GM06990 (cell line): ENCODE measurements at regions not wholly inside any gene's neighbourhood (a gene's known extent, or its start where the extent isn't known, plus 50 kb on each side); places are given as distances from the start of the nearest gene placed in this dataset.

ENCODE experiments used
- DNase-seq: peaks from one replicate; pipeline ENCODE4 v3.0.0-alpha.2; 2011; ENCODE audit not compliant: insufficient read length; ENCODE audit errors: extremely low read depth
- H3K27me3 ChIP-seq: replicated peaks from 2 replicates; pipeline ENCODE4 v1.6.0; 2011; ENCODE audit warnings: low read length; ENCODE audit not compliant: control insufficient read depth, insufficient read depth
- H3K36me3 ChIP-seq: 2 replicates; pipeline ENCODE4 v1.5.1; 2011; ENCODE audit warnings: low read length; ENCODE audit not compliant: control insufficient read depth, insufficient read depth
- H3K4me3 ChIP-seq: replicated peaks from 2 replicates; pipeline ENCODE4 v1.5.1; 2011; ENCODE audit warnings: low read depth, mild to moderate bottlenecking, control low read depth, low read length
- TF ChIP-seq, protein P1 (sequence below): IDR thresholded peaks from 2 replicates; pipeline ENCODE4 v1.5.1; 2011; ENCODE audit warnings: low read length, control low read depth, mild to moderate bottlenecking, inconsistent platforms; ENCODE audit not compliant: insufficient read depth, poor library complexity, severe bottlenecking

DNA sequence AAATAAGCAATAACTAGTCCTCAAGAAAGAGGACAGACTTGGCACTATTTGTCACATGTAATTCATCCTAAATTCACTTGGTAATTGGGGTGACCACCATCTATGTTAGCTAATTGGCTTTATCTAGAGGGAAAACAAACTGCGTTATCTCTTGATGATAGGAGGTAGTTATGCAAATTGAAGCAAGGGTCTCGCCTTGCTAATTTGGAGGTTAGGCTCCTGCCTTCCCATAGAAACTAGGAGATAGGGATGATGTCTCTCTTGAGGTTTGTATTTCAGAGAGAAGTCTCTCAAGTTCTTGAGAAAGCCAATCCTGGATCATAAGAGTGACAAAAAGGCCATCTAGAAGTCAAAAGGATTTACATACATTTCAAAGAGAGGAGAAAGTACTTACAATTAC lies 179.9 kb downstream of the SLITRK6 start:
- no peaks in the 10 kb centered on the region for H3K36me3 ChIP-seq
- H3K27me3 ChIP-seq, result no peaks in the 10 kb centered on the region
- TF ChIP-seq, protein P1, sequence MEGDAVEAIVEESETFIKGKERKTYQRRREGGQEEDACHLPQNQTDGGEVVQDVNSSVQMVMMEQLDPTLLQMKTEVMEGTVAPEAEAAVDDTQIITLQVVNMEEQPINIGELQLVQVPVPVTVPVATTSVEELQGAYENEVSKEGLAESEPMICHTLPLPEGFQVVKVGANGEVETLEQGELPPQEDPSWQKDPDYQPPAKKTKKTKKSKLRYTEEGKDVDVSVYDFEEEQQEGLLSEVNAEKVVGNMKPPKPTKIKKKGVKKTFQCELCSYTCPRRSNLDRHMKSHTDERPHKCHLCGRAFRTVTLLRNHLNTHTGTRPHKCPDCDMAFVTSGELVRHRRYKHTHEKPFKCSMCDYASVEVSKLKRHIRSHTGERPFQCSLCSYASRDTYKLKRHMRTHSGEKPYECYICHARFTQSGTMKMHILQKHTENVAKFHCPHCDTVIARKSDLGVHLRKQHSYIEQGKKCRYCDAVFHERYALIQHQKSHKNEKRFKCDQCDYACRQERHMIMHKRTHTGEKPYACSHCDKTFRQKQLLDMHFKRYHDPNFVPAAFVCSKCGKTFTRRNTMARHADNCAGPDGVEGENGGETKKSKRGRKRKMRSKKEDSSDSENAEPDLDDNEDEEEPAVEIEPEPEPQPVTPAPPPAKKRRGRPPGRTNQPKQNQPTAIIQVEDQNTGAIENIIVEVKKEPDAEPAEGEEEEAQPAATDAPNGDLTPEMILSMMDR, result no peak
- no peak for DNase-seq
- no peak overlapping the region for H3K4me3 ChIP-seq

DNA sequence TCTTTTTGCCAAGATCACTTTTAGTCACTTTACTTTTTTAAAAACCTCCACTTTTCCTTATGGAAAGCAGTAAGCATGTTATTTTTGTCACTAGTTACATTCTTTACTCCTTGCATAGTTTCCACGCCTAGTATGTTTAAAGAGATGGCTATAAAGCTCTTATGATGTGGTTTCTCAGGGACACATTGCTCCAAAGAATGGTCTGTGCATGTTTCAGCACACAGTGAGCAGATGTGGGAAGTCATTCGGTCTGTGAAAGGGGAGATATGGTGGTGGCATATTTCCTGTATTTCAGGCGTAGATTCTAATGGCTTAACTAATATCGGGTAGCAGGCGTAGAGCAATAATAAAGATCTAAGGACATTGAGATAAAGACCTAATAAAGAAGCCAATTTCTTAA lies 180.7 kb downstream of the SLITRK6 start:
- Histone ChIP-seq H3K27me3 (no peaks in the 10 kb centered on the region), H3K36me3 (no peaks in the 10 kb centered on the region), H3K4me3 (no peak overlapping the region)
- TF ChIP-seq, protein P1, result no peak
- no peak for DNase-seq

DNA sequence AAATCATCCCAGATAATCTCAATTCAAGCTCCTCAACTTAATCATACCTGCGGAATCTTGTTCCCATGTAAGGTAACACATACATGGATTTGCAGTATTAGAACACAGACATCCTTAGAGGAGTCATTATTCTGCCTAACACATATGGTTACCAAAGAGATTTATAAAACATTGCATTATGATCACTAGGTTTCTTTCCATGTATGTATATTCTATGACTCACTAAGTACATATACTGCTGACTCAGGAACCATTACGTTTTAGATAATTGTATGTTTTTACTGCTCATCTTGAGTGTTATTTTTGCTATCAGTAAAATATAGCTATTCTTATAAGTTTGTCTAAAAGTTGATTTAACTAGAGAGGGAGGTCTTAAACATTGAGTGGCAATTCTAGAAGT lies 182.9 kb downstream of the SLITRK6 start:
- TF ChIP-seq, protein P1, result no peak
- DNase-seq, result no peak
- Histone ChIP-seq H3K4me3 (no peak overlapping the region), H3K27me3 (no peaks in the 10 kb centered on the region), H3K36me3 (no peaks in the 10 kb centered on the region)

DNA sequence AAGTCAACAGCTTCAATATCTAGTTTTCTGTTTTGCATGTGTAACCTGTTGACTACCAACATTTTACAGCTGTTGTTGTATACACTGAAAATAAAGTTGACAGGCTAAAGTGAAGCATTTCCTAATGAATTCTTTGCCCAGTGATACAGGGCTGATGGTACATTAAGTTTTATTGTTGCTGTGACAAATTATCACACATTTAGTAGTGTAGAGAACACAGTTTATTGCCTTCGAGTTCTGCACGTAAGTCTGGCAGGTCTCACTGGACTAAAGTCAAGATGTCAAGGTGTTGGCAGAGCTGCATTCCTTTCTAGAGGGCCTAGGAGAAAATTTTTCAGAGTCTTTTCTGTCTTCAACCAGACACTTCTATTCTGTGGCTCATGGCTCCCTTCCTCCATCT lies 184.2 kb downstream of the SLITRK6 start:
- no peak for DNase-seq
- Histone ChIP-seq H3K27me3 (no peaks in the 10 kb centered on the region), H3K4me3 (no peak overlapping the region), H3K36me3 (no peaks in the 10 kb centered on the region)
- TF ChIP-seq, protein P1, result no peak

DNA sequence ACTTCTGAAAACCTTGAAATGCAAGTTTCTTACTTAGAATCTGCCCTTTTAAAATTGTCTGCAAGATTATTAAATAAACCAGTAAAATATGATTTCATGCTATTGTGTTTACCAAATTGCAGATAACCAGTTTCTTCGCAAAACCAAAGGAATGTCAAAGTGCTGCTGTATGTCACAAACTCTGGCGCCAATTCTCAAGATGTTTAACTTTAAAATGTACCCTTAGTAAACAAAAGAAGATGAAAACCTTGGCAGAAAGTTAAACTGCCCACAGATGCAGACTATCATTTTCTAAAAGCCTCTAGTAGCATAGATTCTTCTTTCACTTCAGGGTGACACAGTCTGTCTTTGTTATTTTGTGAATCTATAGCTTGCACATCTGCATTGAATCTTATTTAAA lies 189.2 kb downstream of the SLITRK6 start:
- no peaks in the 10 kb centered on the region for H3K36me3 ChIP-seq
- DNase-seq, result no peak
- H3K4me3 ChIP-seq, result no peak overlapping the region
- H3K27me3 ChIP-seq, result no peaks in the 10 kb centered on the region
- TF ChIP-seq, protein P1, result no peak

DNA sequence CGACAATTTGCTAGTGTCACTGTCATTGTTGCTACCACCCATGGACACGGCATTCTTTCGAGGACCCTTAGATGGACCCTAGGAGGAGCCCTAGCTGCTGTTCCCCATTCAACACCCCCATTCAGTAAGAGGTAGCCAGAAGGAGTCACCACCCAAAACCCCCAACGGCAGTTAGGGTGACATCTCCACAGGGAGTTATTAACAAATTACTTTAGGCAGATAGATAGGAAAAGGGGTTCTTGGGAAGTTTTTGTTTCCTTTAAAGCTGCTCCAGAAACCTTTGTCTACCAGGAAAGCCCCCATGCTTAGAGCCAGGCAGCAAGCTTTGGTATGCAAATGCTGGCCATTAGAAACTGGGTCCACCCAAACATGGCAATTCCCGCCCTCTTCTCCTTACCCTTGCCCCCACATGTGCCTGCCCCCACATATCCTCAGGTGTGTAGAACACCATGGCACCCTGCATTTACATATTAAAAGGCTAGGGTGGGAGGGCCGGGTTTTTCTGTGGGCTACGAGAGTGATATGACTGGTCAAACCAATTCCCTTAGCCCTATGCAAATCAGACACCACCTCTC lies 190.9 kb downstream of the SLITRK6 start:
- no peak for DNase-seq
- Histone ChIP-seq H3K27me3 (no peaks in the 10 kb centered on the region), H3K4me3 (no peak overlapping the region), H3K36me3 (no peaks in the 10 kb centered on the region)
- TF ChIP-seq, protein P1, result no peak
